ENCODE measurements at regions not wholly inside any gene's neighbourhood (a gene's known extent, or its start where the extent isn't known, plus 50 kb on each side); places are given as distances from the start of the nearest gene placed in this dataset.

- DNase-seq: no peak
These were observed 315.3 kb downstream of the CYP26B1 start for GRCh38 chr2:71832388-71832787.

- no peak for DNase-seq
These were observed 316.5 kb downstream of the CYP26B1 start for GRCh38 chr2:71831193-71831577.

GRCh38 chr2:71830497-71831192 is 317.0 kb downstream of the CYP26B1 start:
- DNase-seq: no peak

- DNase-seq: no peak
These were observed 318.7 kb downstream of the CYP26B1 start for GRCh38 chr2:71829008-71829407.

GRCh38 chr2:71827973-71828372 is 319.7 kb downstream of the CYP26B1 start:
- no peak for DNase-seq

GRCh38 chr2:71827524-71827901 is 320.1 kb downstream of the CYP26B1 start:
- DNase-seq: no peak

GRCh38 chr2:71826826-71827523 is 320.7 kb downstream of the CYP26B1 start:
- no peak for DNase-seq

GRCh38 chr2:71826299-71826698 is 321.4 kb downstream of the CYP26B1 start:
- DNase-seq: no peak

- DNase-seq: no peak
These were observed 323.2 kb downstream of the CYP26B1 start for GRCh38 chr2:71824436-71824835.

- no peak for DNase-seq
These were observed 324.1 kb downstream of the CYP26B1 start for GRCh38 chr2:71823526-71823925.

- DNase-seq: no peak
These were observed 325.2 kb downstream of the CYP26B1 start for GRCh38 chr2:71822463-71822862.

- no peak for DNase-seq
These were observed 325.8 kb downstream of the CYP26B1 start for GRCh38 chr2:71821856-71822255.

- no peak for DNase-seq
These were observed 330.8 kb downstream of the CYP26B1 start for GRCh38 chr2:71816815-71817214.

GRCh38 chr2:71815701-71816474 is 331.8 kb downstream of the CYP26B1 start:
- DNase-seq: no peak

GRCh38 chr2:71814885-71815284 is 332.8 kb downstream of the CYP26B1 start:
- no peak for DNase-seq

- DNase-seq: no peak
These were observed 333.7 kb downstream of the CYP26B1 start for GRCh38 chr2:71813807-71814470.

- DNase-seq: no peak
These were observed 334.3 kb downstream of the CYP26B1 start for GRCh38 chr2:71813315-71813714.

- no peak for DNase-seq
These were observed 334.9 kb downstream of the CYP26B1 start for GRCh38 chr2:71812736-71813135.

- DNase-seq: no peak
These were observed 335.9 kb downstream of the CYP26B1 start for GRCh38 chr2:71811726-71812125.

- DNase-seq: no peak
These were observed 336.5 kb downstream of the CYP26B1 start for GRCh38 chr2:71811157-71811556.

GRCh38 chr2:71807581-71808451 is 339.8 kb downstream of the CYP26B1 start:
- no peak for DNase-seq

GRCh38 chr2:71806432-71806831 is 341.2 kb downstream of the CYP26B1 start:
- no peak for DNase-seq

Data from OCI-M1 (cell line).